Choroid plexus epithelial cell (primary cell): ENCODE measurements at regions not wholly inside any gene's neighbourhood (a gene's known extent, or its start where the extent isn't known, plus 50 kb on each side); places are given as distances from the start of the nearest gene placed in this dataset.
A peak's percentile ranks its signal among the peaks of the same experiment; 100 is the strongest.

Experiments
- DNase-seq: peaks from one replicate; pipeline ENCODE4 v3.0.0-alpha.2; 2010; ENCODE audit warnings: low read depth
- H3K4me3 ChIP-seq: 2 replicates; pipeline ENCODE4 v1.5.1; 2011; ENCODE audit warnings: low read depth, mild to moderate bottlenecking, control low read depth, low read length, moderate library complexity
- TF ChIP-seq, protein P1 (sequence below): conservative IDR thresholded peaks from 2 replicates; pipeline ENCODE4 v1.5.1; 2011; ENCODE audit warnings: low read depth, mild to moderate bottlenecking, control low read depth, inconsistent platforms, low read length, moderate library complexity

- TF ChIP-seq, protein P1, sequence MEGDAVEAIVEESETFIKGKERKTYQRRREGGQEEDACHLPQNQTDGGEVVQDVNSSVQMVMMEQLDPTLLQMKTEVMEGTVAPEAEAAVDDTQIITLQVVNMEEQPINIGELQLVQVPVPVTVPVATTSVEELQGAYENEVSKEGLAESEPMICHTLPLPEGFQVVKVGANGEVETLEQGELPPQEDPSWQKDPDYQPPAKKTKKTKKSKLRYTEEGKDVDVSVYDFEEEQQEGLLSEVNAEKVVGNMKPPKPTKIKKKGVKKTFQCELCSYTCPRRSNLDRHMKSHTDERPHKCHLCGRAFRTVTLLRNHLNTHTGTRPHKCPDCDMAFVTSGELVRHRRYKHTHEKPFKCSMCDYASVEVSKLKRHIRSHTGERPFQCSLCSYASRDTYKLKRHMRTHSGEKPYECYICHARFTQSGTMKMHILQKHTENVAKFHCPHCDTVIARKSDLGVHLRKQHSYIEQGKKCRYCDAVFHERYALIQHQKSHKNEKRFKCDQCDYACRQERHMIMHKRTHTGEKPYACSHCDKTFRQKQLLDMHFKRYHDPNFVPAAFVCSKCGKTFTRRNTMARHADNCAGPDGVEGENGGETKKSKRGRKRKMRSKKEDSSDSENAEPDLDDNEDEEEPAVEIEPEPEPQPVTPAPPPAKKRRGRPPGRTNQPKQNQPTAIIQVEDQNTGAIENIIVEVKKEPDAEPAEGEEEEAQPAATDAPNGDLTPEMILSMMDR: no peak
- H3K4me3 ChIP-seq: no peak overlapping the region
- DNase-seq: peak; percentile 60
Observed at GRCh38 chr5:73367650-73368049, 80.9 kb downstream of the FOXD1 start.

GRCh38 chr5:73365990-73366667 is 82.4 kb downstream of the FOXD1 start:
- H3K4me3 ChIP-seq: no peak overlapping the region
- TF ChIP-seq, protein P1: no peak
- DNase-seq: peak; percentile 37

- TF ChIP-seq, protein P1: no peak
- DNase-seq: peak; percentile 87
- no peak overlapping the region for H3K4me3 ChIP-seq
Observed at GRCh38 chr5:73365301-73365853, 83.2 kb downstream of the FOXD1 start.

DNA sequence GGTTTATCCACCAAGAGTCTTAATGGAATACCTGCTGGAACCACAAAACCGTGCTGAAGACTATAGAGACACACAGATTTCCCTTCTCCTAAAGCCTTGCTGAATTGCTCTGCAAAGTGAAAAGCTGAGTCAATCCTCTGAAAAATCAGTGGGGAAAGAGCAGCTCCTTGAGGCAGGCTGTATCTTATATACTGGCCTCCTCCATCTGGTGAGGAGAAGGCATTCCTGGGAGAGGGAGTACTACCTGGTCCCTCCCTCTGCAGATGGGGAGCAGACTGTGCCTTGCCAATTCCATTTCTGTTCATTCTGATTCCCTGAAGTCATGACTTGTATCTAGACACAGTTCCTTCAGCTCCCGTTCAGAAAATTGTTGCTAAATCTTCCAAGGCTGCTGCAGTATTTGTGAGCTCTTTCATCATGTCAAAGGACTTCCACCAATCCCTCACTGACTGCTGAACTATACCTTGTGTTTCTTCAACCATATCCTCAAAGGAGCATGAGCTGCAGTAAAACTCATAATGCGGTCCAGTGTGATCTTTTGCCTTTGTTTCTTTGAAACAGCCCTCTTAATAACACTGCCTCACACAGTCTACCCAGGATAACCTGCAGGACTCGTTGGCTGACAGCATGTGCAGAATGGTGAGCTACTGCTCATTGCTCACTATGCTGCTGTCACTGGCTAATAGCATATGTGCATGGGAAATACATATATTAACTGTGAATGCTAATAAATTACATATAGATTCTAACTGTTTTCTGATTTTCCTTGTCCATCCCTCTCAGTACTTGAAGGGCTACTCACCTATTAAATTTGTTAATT is 84.5 kb downstream of the FOXD1 start:
- peak; percentile 92 for DNase-seq
- no peak overlapping the region for H3K4me3 ChIP-seq
- TF ChIP-seq, protein P1: peak; percentile 44

- H3K4me3 ChIP-seq: no peak overlapping the region
- DNase-seq: no peak
- TF ChIP-seq, protein P1: no peak
Observed at GRCh38 chr5:73359395-73359794, 89.2 kb downstream of the FOXD1 start.

GRCh38 chr5:73358366-73358765 is 90.2 kb downstream of the FOXD1 start:
- DNase-seq: no peak
- TF ChIP-seq, protein P1: no peak
- H3K4me3 ChIP-seq: no peak overlapping the region
